ENCODE measurements at regions not wholly inside any gene's neighbourhood (a gene's known extent, or its start where the extent isn't known, plus 50 kb on each side); places are given as distances from the start of the nearest gene placed in this dataset.

DNA sequence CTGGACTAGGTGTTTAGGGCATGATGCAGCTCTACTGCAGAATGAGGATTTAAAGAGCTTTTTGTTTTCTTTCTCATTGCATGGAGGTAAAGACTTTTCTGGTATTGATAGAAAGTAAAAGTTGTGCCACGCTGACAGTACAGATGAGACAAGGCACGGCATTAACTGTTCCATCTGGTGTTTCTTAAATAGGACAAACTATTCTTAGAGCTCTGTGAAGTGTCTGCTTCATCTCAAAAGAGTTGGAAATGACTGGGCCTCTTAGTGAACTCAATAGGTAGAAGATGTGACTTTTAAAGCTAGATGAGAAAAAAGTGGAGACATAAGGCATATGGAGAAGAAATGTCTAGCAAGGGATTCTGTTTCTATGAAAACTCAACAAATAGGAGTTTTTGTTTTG, 321.8 kb downstream of the RPRM start:
- Mint-ChIP-seq H3K4me3 (no peak overlapping the region), H3K36me3 (ENCODE audit: low read depth) (no peaks in the 10 kb centered on the region), H3K4me1 (no peaks in the 10 kb centered on the region), H3K9me3 (peaks cover 2% of the 10 kb centered on the region; the same call in 1 of the 3 replicates), H3K27me3 (ENCODE audit: insufficient read depth, low read depth, poor library complexity) (no peaks in the 10 kb centered on the region), H3K27ac (no peak overlapping the region)
- no peaks in the 10 kb centered on the region for H3K79me2 ChIP-seq (replicated peaks; ENCODE audit: insufficient read depth)
- H3F3A ChIP-seq (replicated peaks; ENCODE audit: low read depth), result no peaks in the 10 kb centered on the region
- DNase-seq (ENCODE audit: low spot score) (no peak), ATAC-seq (no peak)
- no peaks in the 10 kb centered on the region for H3K27me3 ChIP-seq (ENCODE audit: insufficient read depth)
- H3K4me3 ChIP-seq, result no peak overlapping the region
- H3K4me1 ChIP-seq (ENCODE audit: insufficient read depth), result no peaks in the 10 kb centered on the region
- H3K9me2 ChIP-seq (ENCODE audit: insufficient read depth), result no peaks in the 10 kb centered on the region
- no peak overlapping the region for H2AFZ ChIP-seq
- H3K36me3 ChIP-seq (ENCODE audit: insufficient read depth), result no peaks in the 10 kb centered on the region
- TF ChIP-seq JUNB (IDR thresholded peaks at IDR 0.05; ENCODE audit: unreplicated experiment) (no peak), EZH2 (IDR thresholded peaks at IDR 0.05; ENCODE audit: low read depth, unreplicated experiment) (no peak), ZNF114 (CRISPR knock-in tag; IDR thresholded peaks at IDR 0.05) (no peak)
- TF ChIP-seq, protein P1, sequence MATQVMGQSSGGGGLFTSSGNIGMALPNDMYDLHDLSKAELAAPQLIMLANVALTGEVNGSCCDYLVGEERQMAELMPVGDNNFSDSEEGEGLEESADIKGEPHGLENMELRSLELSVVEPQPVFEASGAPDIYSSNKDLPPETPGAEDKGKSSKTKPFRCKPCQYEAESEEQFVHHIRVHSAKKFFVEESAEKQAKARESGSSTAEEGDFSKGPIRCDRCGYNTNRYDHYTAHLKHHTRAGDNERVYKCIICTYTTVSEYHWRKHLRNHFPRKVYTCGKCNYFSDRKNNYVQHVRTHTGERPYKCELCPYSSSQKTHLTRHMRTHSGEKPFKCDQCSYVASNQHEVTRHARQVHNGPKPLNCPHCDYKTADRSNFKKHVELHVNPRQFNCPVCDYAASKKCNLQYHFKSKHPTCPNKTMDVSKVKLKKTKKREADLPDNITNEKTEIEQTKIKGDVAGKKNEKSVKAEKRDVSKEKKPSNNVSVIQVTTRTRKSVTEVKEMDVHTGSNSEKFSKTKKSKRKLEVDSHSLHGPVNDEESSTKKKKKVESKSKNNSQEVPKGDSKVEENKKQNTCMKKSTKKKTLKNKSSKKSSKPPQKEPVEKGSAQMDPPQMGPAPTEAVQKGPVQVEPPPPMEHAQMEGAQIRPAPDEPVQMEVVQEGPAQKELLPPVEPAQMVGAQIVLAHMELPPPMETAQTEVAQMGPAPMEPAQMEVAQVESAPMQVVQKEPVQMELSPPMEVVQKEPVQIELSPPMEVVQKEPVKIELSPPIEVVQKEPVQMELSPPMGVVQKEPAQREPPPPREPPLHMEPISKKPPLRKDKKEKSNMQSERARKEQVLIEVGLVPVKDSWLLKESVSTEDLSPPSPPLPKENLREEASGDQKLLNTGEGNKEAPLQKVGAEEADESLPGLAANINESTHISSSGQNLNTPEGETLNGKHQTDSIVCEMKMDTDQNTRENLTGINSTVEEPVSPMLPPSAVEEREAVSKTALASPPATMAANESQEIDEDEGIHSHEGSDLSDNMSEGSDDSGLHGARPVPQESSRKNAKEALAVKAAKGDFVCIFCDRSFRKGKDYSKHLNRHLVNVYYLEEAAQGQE (IDR thresholded peaks at IDR 0.05; ENCODE audit: unreplicated experiment), result no peak
- no peak overlapping the region for H3K27ac ChIP-seq (ENCODE audit: low read depth)
- no peaks in the 10 kb centered on the region for H4K20me1 ChIP-seq (replicated peaks; ENCODE audit: insufficient read depth)
- H3K4me2 ChIP-seq, result no peak overlapping the region

DNA sequence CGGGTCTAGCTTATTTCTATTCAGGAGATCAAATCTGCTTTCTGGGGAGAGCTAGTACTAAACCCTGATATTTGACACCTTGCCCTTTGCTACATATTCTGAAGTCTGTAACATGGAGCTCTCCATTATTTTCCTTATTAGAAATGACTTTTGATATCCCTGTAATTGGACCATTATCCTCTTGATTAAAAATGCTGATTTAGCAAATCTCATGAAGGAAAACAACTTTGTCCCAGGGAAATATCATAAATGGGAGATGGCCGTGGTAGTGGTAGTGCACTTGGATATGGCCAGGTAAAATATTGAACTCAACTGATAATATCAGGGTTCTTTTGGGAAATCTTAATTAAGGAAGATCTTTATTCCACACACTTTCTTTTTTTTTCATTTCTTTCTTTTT, 326.5 kb downstream of the RPRM start:
- H3K4me3 Mint-ChIP-seq, result no peak overlapping the region
- H3F3A ChIP-seq (replicated peaks; ENCODE audit: low read depth), result no peaks in the 10 kb centered on the region
- no peak overlapping the region for H3K4me2 ChIP-seq
- no peaks in the 10 kb centered on the region for H3K79me2 ChIP-seq (replicated peaks; ENCODE audit: insufficient read depth)
- H3K4me1 Mint-ChIP-seq, result no peaks in the 10 kb centered on the region
- H3K9me3 Mint-ChIP-seq, result peaks cover 2% of the 10 kb centered on the region; the same call in 1 of the 3 replicates
- no peak for DNase-seq (ENCODE audit: low spot score)
- H2AFZ ChIP-seq, result no peak overlapping the region
- H3K27me3 Mint-ChIP-seq (ENCODE audit: insufficient read depth, low read depth, poor library complexity), result no peaks in the 10 kb centered on the region
- H3K36me3 Mint-ChIP-seq (ENCODE audit: low read depth), result no peaks in the 10 kb centered on the region
- no peaks in the 10 kb centered on the region for H3K9me2 ChIP-seq (ENCODE audit: insufficient read depth)
- H3K27ac ChIP-seq (ENCODE audit: low read depth), result no peak overlapping the region
- ATAC-seq, result no peak
- H3K4me1 ChIP-seq (ENCODE audit: insufficient read depth), result no peaks in the 10 kb centered on the region
- no peaks in the 10 kb centered on the region for H3K27me3 ChIP-seq (ENCODE audit: insufficient read depth)
- no peak overlapping the region for H3K4me3 ChIP-seq
- H3K27ac Mint-ChIP-seq, result no peak overlapping the region
- no peaks in the 10 kb centered on the region for H4K20me1 ChIP-seq (replicated peaks; ENCODE audit: insufficient read depth)
- H3K36me3 ChIP-seq (ENCODE audit: insufficient read depth), result no peaks in the 10 kb centered on the region
- no peak for TF ChIP-seq ZNF331 (CRISPR knock-in tag; IDR thresholded peaks at IDR 0.05; ENCODE audit: low read depth)
- TF ChIP-seq, protein P2, sequence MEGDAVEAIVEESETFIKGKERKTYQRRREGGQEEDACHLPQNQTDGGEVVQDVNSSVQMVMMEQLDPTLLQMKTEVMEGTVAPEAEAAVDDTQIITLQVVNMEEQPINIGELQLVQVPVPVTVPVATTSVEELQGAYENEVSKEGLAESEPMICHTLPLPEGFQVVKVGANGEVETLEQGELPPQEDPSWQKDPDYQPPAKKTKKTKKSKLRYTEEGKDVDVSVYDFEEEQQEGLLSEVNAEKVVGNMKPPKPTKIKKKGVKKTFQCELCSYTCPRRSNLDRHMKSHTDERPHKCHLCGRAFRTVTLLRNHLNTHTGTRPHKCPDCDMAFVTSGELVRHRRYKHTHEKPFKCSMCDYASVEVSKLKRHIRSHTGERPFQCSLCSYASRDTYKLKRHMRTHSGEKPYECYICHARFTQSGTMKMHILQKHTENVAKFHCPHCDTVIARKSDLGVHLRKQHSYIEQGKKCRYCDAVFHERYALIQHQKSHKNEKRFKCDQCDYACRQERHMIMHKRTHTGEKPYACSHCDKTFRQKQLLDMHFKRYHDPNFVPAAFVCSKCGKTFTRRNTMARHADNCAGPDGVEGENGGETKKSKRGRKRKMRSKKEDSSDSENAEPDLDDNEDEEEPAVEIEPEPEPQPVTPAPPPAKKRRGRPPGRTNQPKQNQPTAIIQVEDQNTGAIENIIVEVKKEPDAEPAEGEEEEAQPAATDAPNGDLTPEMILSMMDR (conservative IDR thresholded peaks at IDR 0.05; ENCODE audit: low read depth in 2 of 2), result no peak
- no peak for TF ChIP-seq CREB1 (CRISPR knock-in tag; IDR thresholded peaks at IDR 0.05; ENCODE audit: low read depth)
- TF ChIP-seq EZH2 (IDR thresholded peaks at IDR 0.05; ENCODE audit: low read depth, unreplicated experiment), result no peak
- no peak for TF ChIP-seq ZNF114 (CRISPR knock-in tag; IDR thresholded peaks at IDR 0.05)
- TF ChIP-seq, protein P1 (IDR thresholded peaks at IDR 0.05; ENCODE audit: unreplicated experiment), result no peak
- TF ChIP-seq POLR2AphosphoS5 (IDR thresholded peaks at IDR 0.05; ENCODE audit: low read depth), result no peak
- TF ChIP-seq, protein P3, sequence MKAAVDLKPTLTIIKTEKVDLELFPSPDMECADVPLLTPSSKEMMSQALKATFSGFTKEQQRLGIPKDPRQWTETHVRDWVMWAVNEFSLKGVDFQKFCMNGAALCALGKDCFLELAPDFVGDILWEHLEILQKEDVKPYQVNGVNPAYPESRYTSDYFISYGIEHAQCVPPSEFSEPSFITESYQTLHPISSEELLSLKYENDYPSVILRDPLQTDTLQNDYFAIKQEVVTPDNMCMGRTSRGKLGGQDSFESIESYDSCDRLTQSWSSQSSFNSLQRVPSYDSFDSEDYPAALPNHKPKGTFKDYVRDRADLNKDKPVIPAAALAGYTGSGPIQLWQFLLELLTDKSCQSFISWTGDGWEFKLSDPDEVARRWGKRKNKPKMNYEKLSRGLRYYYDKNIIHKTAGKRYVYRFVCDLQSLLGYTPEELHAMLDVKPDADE (IDR thresholded peaks at IDR 0.05), result no peak
- TF ChIP-seq NANOG (IDR thresholded peaks at IDR 0.05; ENCODE audit: borderline replicate concordance), result no peak

Measured in GM23338 (cell line).